Activated CD8-positive, alpha-beta T cell treated with anti-CD3 and anti-CD28 coated beads for 36 hours (primary cell): ENCODE measurements at regions not wholly inside any gene's neighbourhood (a gene's known extent, or its start where the extent isn't known, plus 50 kb on each side); places are given as distances from the start of the nearest gene placed in this dataset.
A peak's percentile ranks its signal among the peaks of the same experiment; 100 is the strongest.

Source experiments
- ATAC-seq: fragments of 200-7000 bp; cut with Tn5 transposase; one replicate; pipeline ENCODE4 v1.10.0; 2021; ENCODE audit warnings: mild to moderate bottlenecking, moderate library complexity
- CTCF ChIA-PET: fragments of 350-600 bp; sonication (Branson Sonifier 250); formaldehyde crosslinking; loops from one replicate; lab custom pipeline; 2021; ENCODE audit warnings: antibody characterized with exemption; lab: Charles Lee
- POLR2A ChIA-PET: fragments of 350-600 bp; sonication (Branson Sonifier 250); formaldehyde crosslinking; loops from one replicate; lab custom pipeline; 2021; ENCODE audit warnings: antibody characterized with exemption; lab: Charles Lee
- DNase-seq: peaks from one replicate; pipeline ENCODE4 v3.0.0-alpha.2; 2020
- H3K27ac Mint-ChIP-seq: one replicate; pipeline ENCODE4 v1.8.0; 2021; ENCODE audit warnings: mild to moderate bottlenecking, mixed read lengths
- H3K27me3 Mint-ChIP-seq: one replicate; pipeline ENCODE4 v1.8.0; 2021; ENCODE audit warnings: mixed read lengths
- H3K36me3 Mint-ChIP-seq: one replicate; pipeline ENCODE4 v1.8.0; 2021; ENCODE audit warnings: low read depth, mixed read lengths
- H3K4me1 Mint-ChIP-seq: one replicate; pipeline ENCODE4 v1.8.0; 2021; ENCODE audit warnings: low read depth, mixed read lengths
- H3K4me3 Mint-ChIP-seq: one replicate; pipeline ENCODE4 v1.8.0; 2021; ENCODE audit warnings: mild to moderate bottlenecking, moderate library complexity, mixed read lengths
- H3K9me3 Mint-ChIP-seq: one replicate; pipeline ENCODE4 v1.8.0; 2021; ENCODE audit warnings: mixed read lengths
- CTCF ChIP-seq: fragments of 200-600 bp; IDR thresholded peaks from one replicate; pipeline ENCODE4 v1.8.0; 2022; ENCODE audit warnings: antibody characterized with exemption, mild to moderate bottlenecking
- intact Hi-C: fragments of 100-400 bp; cut with micrococcal nuclease; formaldehyde crosslinking; loops from one replicate; pipeline ENCODE4 v1.10.0; 2022

GRCh38 chr4:176896211-176896610, 103.5 kb upstream of the VEGFC start:
- Mint-ChIP-seq H3K27ac (no peak overlapping the region), H3K9me3 (no peaks in the 10 kb centered on the region), H3K4me3 (no peak overlapping the region), H3K36me3 (no peaks in the 10 kb centered on the region), H3K27me3 (no peaks in the 10 kb centered on the region), H3K4me1 (no peaks in the 10 kb centered on the region)
- ChIA-PET CTCF (no interaction called here), POLR2A (no interaction called here)
- DNase-seq (no peak), ATAC-seq (no peak)
- no peak for TF ChIP-seq CTCF
- intact Hi-C loops: no loop called here

GRCh38 chr4:176897226-176897625, 104.5 kb upstream of the VEGFC start:
- Mint-ChIP-seq H3K4me1 (no peaks in the 10 kb centered on the region), H3K27me3 (no peaks in the 10 kb centered on the region), H3K27ac (no peak overlapping the region), H3K4me3 (no peak overlapping the region), H3K36me3 (no peaks in the 10 kb centered on the region), H3K9me3 (no peaks in the 10 kb centered on the region)
- POLR2A ChIA-PET: no interaction called here
- no peak for TF ChIP-seq CTCF
- intact Hi-C loops: no loop called here
- no peak for DNase-seq
- CTCF ChIA-PET: no interaction called here
- no peak for ATAC-seq

GRCh38 chr4:176898791-176899190, 106.1 kb upstream of the VEGFC start:
- CTCF ChIA-PET: no interaction called here
- DNase-seq: no peak
- Mint-ChIP-seq H3K27me3 (no peaks in the 10 kb centered on the region), H3K27ac (no peak overlapping the region), H3K4me3 (no peak overlapping the region), H3K36me3 (no peaks in the 10 kb centered on the region), H3K4me1 (peaks cover 8% of the 10 kb centered on the region), H3K9me3 (no peaks in the 10 kb centered on the region)
- TF ChIP-seq CTCF: no peak
- intact Hi-C loops: no loop called here
- POLR2A ChIA-PET: no interaction called here
- ATAC-seq: no peak

- H3K27me3 Mint-ChIP-seq: no peaks in the 10 kb centered on the region
- DNase-seq (no peak), ATAC-seq (peak; percentile 94)
- CTCF ChIA-PET: no interaction called here
- POLR2A ChIA-PET: no interaction called here
- H3K9me3 Mint-ChIP-seq: peaks cover 1% of the 10 kb centered on the region
- peaks cover 8% of the 10 kb centered on the region for H3K4me1 Mint-ChIP-seq
- no peak for TF ChIP-seq CTCF
- H3K36me3 Mint-ChIP-seq: no peaks in the 10 kb centered on the region
- no peak overlapping the region for H3K27ac Mint-ChIP-seq
- intact Hi-C loops: no loop called here
- H3K4me3 Mint-ChIP-seq: no peak overlapping the region
Observed at GRCh38 chr4:176902710-176903323, 110.1 kb upstream of the VEGFC start.

- DNase-seq: no peak
- ChIA-PET CTCF (no interaction called here), POLR2A (no interaction called here)
- no peak for ATAC-seq
- Mint-ChIP-seq H3K4me1 (peaks cover 8% of the 10 kb centered on the region), H3K4me3 (no peak overlapping the region), H3K36me3 (no peaks in the 10 kb centered on the region), H3K9me3 (peaks cover 1% of the 10 kb centered on the region), H3K27me3 (no peaks in the 10 kb centered on the region), H3K27ac (no peak overlapping the region)
- no peak for TF ChIP-seq CTCF
- intact Hi-C loops: no loop called here
Observed at GRCh38 chr4:176906709-176907108, 114.0 kb upstream of the VEGFC start.
